Fibroblast of the aortic adventitia (primary cell): ENCODE measurements at regions not wholly inside any gene's neighbourhood (a gene's known extent, or its start where the extent isn't known, plus 50 kb on each side); places are given as distances from the start of the nearest gene placed in this dataset.

ENCODE experiments used
- DNase-seq: peaks from one replicate; pipeline ENCODE4 v3.0.0-alpha.2; 2010; ENCODE audit warnings: low read depth
- H3K4me3 ChIP-seq: 2 replicates; pipeline ENCODE4 v1.5.1; 2011; ENCODE audit warnings: low read depth, mild to moderate bottlenecking, control low read depth, low read length, moderate library complexity
- CTCF ChIP-seq: IDR thresholded peaks from 2 replicates; pipeline ENCODE4 v1.5.1; 2011; ENCODE audit warnings: mild to moderate bottlenecking, low read length, control low read depth, inconsistent platforms; ENCODE audit not compliant: insufficient read depth

- no peak for DNase-seq
- TF ChIP-seq CTCF, result no peak
- H3K4me3 ChIP-seq, result no peak overlapping the region
These were observed 261.4 kb upstream of the CDH4 start for GRCh38 chr20:60990643-60991042.

GRCh38 chr20:60993433-60994044 is 258.5 kb upstream of the CDH4 start:
- no peak for DNase-seq
- no peak for TF ChIP-seq CTCF
- H3K4me3 ChIP-seq, result no peak overlapping the region

GRCh38 chr20:60999250-60999649 is 252.8 kb upstream of the CDH4 start:
- DNase-seq, result peak; percentile 61
- TF ChIP-seq CTCF, result no peak
- no peak overlapping the region for H3K4me3 ChIP-seq

- H3K4me3 ChIP-seq, result no peak overlapping the region
- DNase-seq, result no peak
- TF ChIP-seq CTCF, result no peak
These were observed 250.0 kb upstream of the CDH4 start for GRCh38 chr20:61002090-61002489.

- no peak for DNase-seq
- H3K4me3 ChIP-seq, result no peak overlapping the region
- no peak for TF ChIP-seq CTCF
These were observed 237.6 kb upstream of the CDH4 start for GRCh38 chr20:61014491-61014890.

GRCh38 chr20:61015602-61016001 is 236.5 kb upstream of the CDH4 start:
- no peak overlapping the region for H3K4me3 ChIP-seq
- TF ChIP-seq CTCF, result no peak
- no peak for DNase-seq

- DNase-seq, result no peak
- H3K4me3 ChIP-seq, result no peak overlapping the region
- no peak for TF ChIP-seq CTCF
These were observed 232.7 kb upstream of the CDH4 start for GRCh38 chr20:61019322-61019721.
